ENCODE measurements at regions not wholly inside any gene's neighbourhood (a gene's known extent, or its start where the extent isn't known, plus 50 kb on each side); places are given as distances from the start of the nearest gene placed in this dataset.

DNA sequence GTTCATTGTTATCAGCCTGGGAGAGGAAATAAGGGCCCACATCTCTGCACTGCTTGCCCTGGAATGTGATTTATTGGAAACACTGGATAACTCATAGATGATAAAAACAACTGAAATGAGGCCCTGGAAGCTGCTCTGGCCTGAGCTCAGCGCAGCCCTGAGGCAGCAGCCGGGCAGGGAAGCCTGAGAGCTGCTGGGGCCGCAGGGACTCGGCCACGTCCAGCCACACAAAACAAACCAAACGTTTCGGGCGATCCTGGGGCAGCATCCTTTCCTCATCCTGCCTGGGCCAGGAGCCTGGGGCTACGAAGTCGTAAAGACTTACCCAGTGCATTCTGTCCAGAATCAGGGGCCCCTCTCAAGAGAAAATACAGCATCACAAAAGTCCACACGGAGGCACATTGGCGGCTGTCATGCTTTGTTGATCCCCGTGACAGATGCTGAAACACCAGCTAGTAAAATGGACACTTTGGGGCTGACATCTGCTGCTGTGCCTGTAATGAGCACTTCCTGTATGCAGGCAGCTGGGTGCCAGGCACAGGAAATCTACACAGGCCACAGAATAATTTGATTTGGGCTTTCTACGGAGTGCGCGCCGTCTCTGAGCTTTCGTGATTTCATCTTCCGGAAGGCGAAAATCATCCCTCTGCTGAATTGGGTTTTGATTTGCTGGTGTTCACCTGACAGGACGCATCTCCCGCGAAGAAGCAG lies 250.6 kb downstream of the EIPR1 start:
- Histone ChIP-seq H3K27me3 (no peaks in the 10 kb centered on the region), H3K9me3 (no peaks in the 10 kb centered on the region), H3K4me1 (peaks cover 36% of the 10 kb centered on the region), H3K4me3 (ENCODE audit: low read depth, low read length) (peak overlapping the region; percentile 54), H3K36me3 (no peaks in the 10 kb centered on the region)
- DNase-seq: peak; percentile 88
- TF ChIP-seq CTCF (IDR thresholded peaks at IDR 0.05; ENCODE audit: low read depth, low read length): no peak

DNA sequence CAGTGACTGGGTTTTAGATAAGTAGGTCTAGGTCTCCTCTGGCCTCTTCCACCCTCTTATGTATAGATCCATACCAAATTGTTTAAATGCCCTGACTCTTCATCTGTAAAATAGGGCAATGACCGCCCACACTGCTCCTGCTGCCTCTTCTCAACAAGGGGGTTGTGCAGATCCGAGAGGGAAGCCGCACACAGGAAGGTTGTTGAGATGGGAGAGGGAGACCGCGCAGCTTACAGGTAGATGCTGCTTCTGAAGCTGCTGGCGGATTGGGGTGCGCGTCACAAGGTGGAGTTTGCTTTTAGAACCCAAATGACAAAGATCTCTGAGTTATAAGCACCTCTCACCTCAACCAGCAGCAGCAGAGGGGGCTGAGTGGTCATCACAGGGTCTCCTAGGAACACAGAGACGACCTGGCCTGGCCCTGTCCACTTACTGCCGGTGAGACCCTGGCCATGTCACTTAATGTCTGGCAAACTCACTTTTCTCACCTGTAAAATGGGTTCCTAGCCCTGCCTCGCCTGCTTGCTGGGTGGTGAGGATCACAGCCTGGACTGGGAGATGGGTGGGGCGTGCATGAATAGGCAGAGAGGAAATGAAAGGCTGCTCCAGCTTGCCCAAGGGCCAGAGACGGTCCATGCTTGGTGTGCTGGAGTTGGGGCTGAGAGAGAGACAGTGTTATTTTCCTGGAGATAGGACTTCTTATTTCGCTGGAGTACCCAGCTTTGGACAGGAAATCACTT lies 251.3 kb downstream of the EIPR1 start:
- Histone ChIP-seq H3K4me3 (ENCODE audit: low read depth, low read length) (peak overlapping the region; percentile 54), H3K36me3 (no peaks in the 10 kb centered on the region; the same call in 1 of the 2 replicates), H3K4me1 (peaks cover 33% of the 10 kb centered on the region), H3K9me3 (no peaks in the 10 kb centered on the region), H3K27me3 (no peaks in the 10 kb centered on the region)
- TF ChIP-seq CTCF (IDR thresholded peaks at IDR 0.05; ENCODE audit: low read depth, low read length): no peak
- DNase-seq: peak; percentile 70

DNA sequence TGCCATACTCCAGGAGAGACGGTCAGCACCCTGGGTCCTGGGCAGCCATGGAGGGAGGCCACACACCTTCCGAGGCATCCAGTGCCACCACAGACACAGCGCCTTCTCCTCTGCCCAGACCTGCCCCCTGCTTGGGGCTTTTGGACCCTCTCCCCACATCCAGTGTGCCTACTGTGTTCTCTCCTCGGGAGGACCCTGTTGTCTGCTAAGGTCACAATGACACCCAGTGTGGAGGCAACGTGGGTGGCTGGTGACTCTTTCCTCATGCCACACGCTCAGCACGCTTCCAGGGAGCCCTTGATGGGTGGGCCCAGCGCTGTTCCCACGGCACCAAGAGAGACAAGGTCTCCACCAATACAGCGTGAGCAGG lies 251.9 kb downstream of the EIPR1 start:
- no peak for DNase-seq
- no peaks in the 10 kb centered on the region; the same call in 1 of the 2 replicates for H3K36me3 ChIP-seq
- no peak for TF ChIP-seq CTCF (IDR thresholded peaks at IDR 0.05; ENCODE audit: low read depth, low read length)
- H3K4me1 ChIP-seq: peaks cover 33% of the 10 kb centered on the region
- H3K27me3 ChIP-seq: no peaks in the 10 kb centered on the region
- no peak overlapping the region for H3K4me3 ChIP-seq (ENCODE audit: low read depth, low read length)
- no peaks in the 10 kb centered on the region for H3K9me3 ChIP-seq

DNA sequence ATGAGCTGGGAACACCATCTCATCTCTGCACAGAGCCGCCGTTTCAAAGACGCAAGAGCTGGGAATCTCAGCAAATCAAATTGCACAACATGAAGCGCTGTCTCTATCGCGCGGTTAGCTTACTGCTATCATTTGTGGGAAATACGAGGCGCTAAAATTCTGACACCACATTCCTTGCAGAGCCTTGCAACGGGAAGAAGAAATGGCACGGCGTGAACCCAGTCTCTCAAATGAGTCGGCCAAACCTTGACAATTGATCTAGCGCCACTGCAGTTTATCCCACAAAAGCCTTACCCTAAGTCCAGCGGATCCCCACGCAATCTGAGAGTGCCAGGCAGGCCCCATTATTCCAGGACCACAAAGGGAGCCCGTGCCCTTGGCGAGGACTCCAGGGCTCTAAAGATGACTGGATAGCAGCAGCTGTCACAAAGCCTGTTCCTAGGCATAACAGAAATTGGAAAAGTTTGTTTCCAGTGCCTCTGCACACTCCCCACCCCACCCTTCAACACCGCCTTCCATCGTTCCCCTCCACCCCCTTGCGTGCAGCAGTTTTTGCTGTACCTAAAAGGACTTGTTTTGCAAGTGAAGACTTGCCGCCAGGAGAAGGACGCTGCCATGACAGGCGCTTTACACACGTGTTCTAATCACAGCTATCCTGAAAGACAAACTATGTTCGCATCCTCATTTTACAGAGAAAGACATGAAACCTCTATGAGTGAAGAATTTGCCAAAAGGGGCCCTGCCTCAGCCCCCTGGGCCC lies 252.4 kb downstream of the EIPR1 start:
- no peak overlapping the region for H3K4me3 ChIP-seq (ENCODE audit: low read depth, low read length)
- peaks cover 33% of the 10 kb centered on the region for H3K4me1 ChIP-seq
- H3K9me3 ChIP-seq: no peaks in the 10 kb centered on the region
- no peaks in the 10 kb centered on the region for H3K27me3 ChIP-seq
- no peaks in the 10 kb centered on the region; the same call in 1 of the 2 replicates for H3K36me3 ChIP-seq
- TF ChIP-seq CTCF (IDR thresholded peaks at IDR 0.05; ENCODE audit: low read depth, low read length): no peak
- DNase-seq: no peak

DNA sequence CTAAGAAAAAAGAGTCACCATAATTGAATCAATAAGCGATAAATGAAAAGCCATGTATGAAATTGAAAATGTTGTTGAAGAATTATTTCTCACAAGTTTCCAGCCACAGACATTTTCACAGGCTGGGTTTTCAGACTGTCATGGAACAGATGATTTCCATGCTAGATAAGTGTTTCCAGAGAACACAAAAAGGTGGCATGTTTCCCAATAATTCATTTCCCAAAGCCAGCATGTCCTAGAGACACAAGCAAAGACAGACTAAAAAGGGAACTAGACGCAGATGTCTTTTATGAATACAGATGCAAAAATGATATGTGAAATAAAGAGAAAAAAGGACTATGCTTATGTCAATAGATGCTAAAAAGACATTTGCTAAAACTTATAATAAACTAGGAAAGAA lies 255.1 kb downstream of the EIPR1 start:
- no peak for TF ChIP-seq CTCF (IDR thresholded peaks at IDR 0.05; ENCODE audit: low read depth, low read length)

More for the DNA sequence above, 255.1 kb downstream of the EIPR1 start:
- DNase-seq: no peak
- Histone ChIP-seq H3K27me3 (no peaks in the 10 kb centered on the region), H3K4me1 (peaks cover 23% of the 10 kb centered on the region), H3K4me3 (ENCODE audit: low read depth, low read length) (no peak overlapping the region), H3K36me3 (no peaks in the 10 kb centered on the region; the same call in 1 of the 2 replicates), H3K9me3 (no peaks in the 10 kb centered on the region)

Data from BE2C (cell line).